SH-SY5Y (cell line): ENCODE measurements at regions not wholly inside any gene's neighbourhood (a gene's known extent, or its start where the extent isn't known, plus 50 kb on each side); places are given as distances from the start of the nearest gene placed in this dataset.

ENCODE experiments used
- GATA2 ChIP-seq: IDR thresholded peaks from 2 replicates; pipeline ENCODE4 v1.6.1; 2011; ENCODE audit warnings: mild to moderate bottlenecking, low read depth, low read length
- GATA3 ChIP-seq: IDR thresholded peaks from 2 replicates; pipeline ENCODE4 v1.6.1; 2011; ENCODE audit warnings: low read depth, mild to moderate bottlenecking, low read length, moderate library complexity

DNA sequence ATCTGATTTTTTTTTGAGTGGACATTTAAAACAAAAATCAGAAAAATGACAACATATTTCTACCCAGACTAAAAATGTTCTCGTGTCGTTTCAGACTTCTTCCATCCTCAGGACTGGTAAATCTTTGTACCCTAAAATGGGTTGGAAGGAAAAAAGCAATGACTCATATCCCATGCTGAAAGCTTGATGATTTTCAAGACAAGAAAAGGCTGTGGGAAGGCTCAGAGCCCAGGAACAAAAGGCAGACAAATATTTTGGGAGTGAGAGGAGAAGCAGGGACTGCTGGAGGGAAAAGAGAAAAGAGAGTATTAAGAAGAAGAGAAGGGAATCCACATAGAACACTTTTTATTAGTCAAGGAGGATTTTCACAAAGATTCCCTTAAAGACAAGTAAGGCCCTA, 77.1 kb upstream of the CTAGE1 start:
- no peak for TF ChIP-seq GATA2
- TF ChIP-seq GATA3, result no peak
